ENCODE measurements at regions not wholly inside any gene's neighbourhood (a gene's known extent, or its start where the extent isn't known, plus 50 kb on each side); places are given as distances from the start of the nearest gene placed in this dataset.

DNA sequence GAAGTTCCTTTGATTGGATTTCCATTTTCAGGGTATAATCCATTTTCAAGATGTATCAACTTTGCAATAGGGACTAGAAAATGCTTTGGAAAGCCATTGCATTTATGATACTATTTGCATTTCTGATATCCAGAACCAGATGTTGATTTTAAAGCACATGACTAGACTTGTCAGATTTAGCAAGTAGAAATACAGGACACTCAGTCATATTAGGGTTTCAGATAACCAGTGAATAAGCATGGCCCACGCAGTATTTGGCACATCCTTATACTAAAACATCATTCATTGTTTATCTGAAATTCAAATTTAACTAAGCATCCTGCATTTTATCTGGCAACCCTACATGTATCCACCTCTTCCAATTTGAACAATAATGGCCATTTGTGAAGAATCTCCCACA lies 113.3 kb upstream of the DPT start:
- TF ChIP-seq CTCF (IDR thresholded peaks at IDR 0.05) (no peak), POLR2A (IDR thresholded peaks at IDR 0.05) (no peak)
